Smooth muscle cell (in vitro differentiated cells): ENCODE measurements at regions not wholly inside any gene's neighbourhood (a gene's known extent, or its start where the extent isn't known, plus 50 kb on each side); places are given as distances from the start of the nearest gene placed in this dataset.
"Not testable (repeated sequence)": the region's sequence is repeated elsewhere in the genome, so short reads cannot be mapped to it uniquely, and the experiment has no call there.

Experiments used
- DNase-seq: peaks from one replicate; lab custom pipeline; 2025; ENCODE audit not compliant: unreplicated experiment; lab: John Stamatoyannopoulos, UW
- H2AFZ ChIP-seq: fragments of 200-600 bp; sonication (generic); 2 replicates; pipeline ENCODE4 v1.6.0; 2016; ENCODE audit warnings: antibody characterized with exemption, low read depth, mild to moderate bottlenecking
- H3F3A ChIP-seq: fragments of 200-600 bp; sonication (generic); 2 replicates; pipeline ENCODE4 v1.6.0; 2017; ENCODE audit warnings: antibody characterized with exemption, low read depth
- H3K27ac ChIP-seq: fragments of 200-600 bp; sonication (generic); 2 replicates; pipeline ENCODE4 v1.5.1; 2016; ENCODE audit warnings: low read depth, mild to moderate bottlenecking
- H3K27me3 ChIP-seq: fragments of 200-600 bp; sonication (generic); 2 replicates; pipeline ENCODE4 v1.6.1; 2016; ENCODE audit warnings: low read depth, mild to moderate bottlenecking
- H3K36me3 ChIP-seq: fragments of 200-600 bp; sonication (generic); 2 replicates; pipeline ENCODE4 v1.5.1; 2016; ENCODE audit warnings: low read depth
- H3K4me1 ChIP-seq: fragments of 200-600 bp; sonication (generic); 2 replicates; pipeline ENCODE4 v1.5.1; 2016; ENCODE audit warnings: low read depth
- H3K4me2 ChIP-seq: fragments of 200-600 bp; sonication (generic); 2 replicates; pipeline ENCODE4 v1.6.0; 2016; ENCODE audit warnings: mild to moderate bottlenecking
- H3K4me3 ChIP-seq: fragments of 200-600 bp; sonication (generic); 2 replicates; pipeline ENCODE4 v1.5.1; 2016; ENCODE audit warnings: mild to moderate bottlenecking
- H3K79me2 ChIP-seq: fragments of 200-600 bp; sonication (generic); 2 replicates; pipeline ENCODE4 v1.6.0; 2016; ENCODE audit warnings: low read depth, mild to moderate bottlenecking
- H3K9ac ChIP-seq: fragments of 200-600 bp; sonication (generic); 2 replicates; pipeline ENCODE4 v1.6.0; 2016; ENCODE audit warnings: low read depth
- H3K9me3 ChIP-seq: fragments of 200-600 bp; sonication (generic); replicated peaks from 2 replicates; pipeline ENCODE4 v1.5.1; 2016; ENCODE audit warnings: low read depth
- H4K20me1 ChIP-seq: fragments of 200-600 bp; sonication (generic); 2 replicates; pipeline ENCODE4 v1.6.0; 2016; ENCODE audit warnings: low read depth
- CTCF ChIP-seq: fragments of 200-600 bp; sonication (generic); IDR thresholded peaks from 2 replicates; pipeline ENCODE4 v1.5.1; 2017; ENCODE audit warnings: borderline replicate concordance, mild to moderate bottlenecking, antibody characterized with exemption; ENCODE audit not compliant: insufficient read depth, poor library complexity, severe bottlenecking
- WGBS: methylation state at CpG from one replicate; pipeline ENCODE4 v1.1.7; 2016; ENCODE audit warnings: low lambda C conversion rate; 5-methylcytosine and 5-hydroxymethylcytosine counted together

DNA sequence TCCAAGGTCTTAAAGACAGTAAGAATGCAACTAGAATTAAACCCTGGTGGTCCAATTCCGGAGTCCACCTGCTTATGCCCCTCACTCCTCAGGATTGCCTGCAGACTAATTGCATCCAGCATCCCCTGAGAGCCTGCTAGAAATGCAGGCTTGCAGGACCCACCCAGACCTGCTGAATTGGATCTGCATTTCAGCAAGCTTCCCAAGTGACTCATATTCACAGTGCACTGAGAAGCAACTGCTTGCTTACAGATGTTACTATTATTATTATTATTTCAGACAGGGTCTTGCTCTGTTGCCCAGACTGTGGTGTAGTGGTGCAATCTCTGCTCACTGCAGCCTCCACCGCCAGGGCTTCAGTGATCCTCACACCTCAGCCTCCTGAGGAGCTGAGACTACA is 83.5 kb upstream of the VGLL4 start:
- no peaks in the 10 kb centered on the region for H4K20me1 ChIP-seq
- no peak for TF ChIP-seq CTCF
- H3K27ac ChIP-seq: no peak overlapping the region
- no peak overlapping the region for H3K9ac ChIP-seq
- no peak overlapping the region for H2AFZ ChIP-seq
- no peaks in the 10 kb centered on the region for H3K9me3 ChIP-seq
- H3K36me3 ChIP-seq: no peaks in the 10 kb centered on the region
- no peaks in the 10 kb centered on the region for H3K4me1 ChIP-seq
- H3K27me3 ChIP-seq: peaks cover 8% of the 10 kb centered on the region
- no peak for DNase-seq
- H3K4me3 ChIP-seq: no peak overlapping the region
- H3F3A ChIP-seq: no peaks in the 10 kb centered on the region
- no peak overlapping the region for H3K4me2 ChIP-seq
- 86% methylated on average over 2 of the region's 2 CpGs for whole genome bisulfite sequencing
- no peaks in the 10 kb centered on the region for H3K79me2 ChIP-seq

- TF ChIP-seq CTCF: no peak
- Histone ChIP-seq H3K36me3 (no peaks in the 10 kb centered on the region), H3K27me3 (peaks cover 8% of the 10 kb centered on the region), H3K4me2 (no peak overlapping the region), H3K27ac (no peak overlapping the region), H3K4me1 (peaks cover 3% of the 10 kb centered on the region), H3K9ac (no peak overlapping the region), H3K9me3 (no peaks in the 10 kb centered on the region), H4K20me1 (no peaks in the 10 kb centered on the region), H3F3A (no peaks in the 10 kb centered on the region), H2AFZ (no peak overlapping the region), H3K4me3 (no peak overlapping the region), H3K79me2 (no peaks in the 10 kb centered on the region)
- DNase-seq: no peak
- WGBS: 91% methylated on average over 3 of the region's 3 CpGs
Observed at GRCh38 chr3:11726146-11726545, 82.4 kb upstream of the VGLL4 start.

GRCh38 chr3:11725340-11725641 is 81.6 kb upstream of the VGLL4 start:
- not testable (repeated sequence) for H3K27me3 ChIP-seq, H4K20me1 ChIP-seq, H3K36me3 ChIP-seq, H3K9ac ChIP-seq, H3K27ac ChIP-seq, H3K4me3 ChIP-seq, H3F3A ChIP-seq, H3K9me3 ChIP-seq, DNase-seq, H3K79me2 ChIP-seq, H2AFZ ChIP-seq, H3K4me2 ChIP-seq
- WGBS: 94% methylated on average over 2 of the region's 2 CpGs
- H3K4me1 ChIP-seq: peaks cover 11% of the 10 kb centered on the region

- peaks cover 11% of the 10 kb centered on the region for H3K4me1 ChIP-seq
- H3K4me3 ChIP-seq: no peak overlapping the region
- H4K20me1 ChIP-seq: no peaks in the 10 kb centered on the region
- no peak overlapping the region for H3K4me2 ChIP-seq
- TF ChIP-seq CTCF: no peak
- H3F3A ChIP-seq: no peaks in the 10 kb centered on the region
- DNase-seq: no peak
- no peak overlapping the region for H3K27ac ChIP-seq
- H2AFZ ChIP-seq: no peak overlapping the region
- H3K9me3 ChIP-seq: no peaks in the 10 kb centered on the region
- 82% methylated on average over 8 of the region's 8 CpGs for WGBS
- H3K27me3 ChIP-seq: peaks cover 8% of the 10 kb centered on the region
- no peak overlapping the region for H3K9ac ChIP-seq
- no peaks in the 10 kb centered on the region for H3K36me3 ChIP-seq
- H3K79me2 ChIP-seq: no peaks in the 10 kb centered on the region
Observed at GRCh38 chr3:11724615-11725339, 81.1 kb upstream of the VGLL4 start.
